ENCODE measurements at regions not wholly inside any gene's neighbourhood (a gene's known extent, or its start where the extent isn't known, plus 50 kb on each side); places are given as distances from the start of the nearest gene placed in this dataset.

DNA sequence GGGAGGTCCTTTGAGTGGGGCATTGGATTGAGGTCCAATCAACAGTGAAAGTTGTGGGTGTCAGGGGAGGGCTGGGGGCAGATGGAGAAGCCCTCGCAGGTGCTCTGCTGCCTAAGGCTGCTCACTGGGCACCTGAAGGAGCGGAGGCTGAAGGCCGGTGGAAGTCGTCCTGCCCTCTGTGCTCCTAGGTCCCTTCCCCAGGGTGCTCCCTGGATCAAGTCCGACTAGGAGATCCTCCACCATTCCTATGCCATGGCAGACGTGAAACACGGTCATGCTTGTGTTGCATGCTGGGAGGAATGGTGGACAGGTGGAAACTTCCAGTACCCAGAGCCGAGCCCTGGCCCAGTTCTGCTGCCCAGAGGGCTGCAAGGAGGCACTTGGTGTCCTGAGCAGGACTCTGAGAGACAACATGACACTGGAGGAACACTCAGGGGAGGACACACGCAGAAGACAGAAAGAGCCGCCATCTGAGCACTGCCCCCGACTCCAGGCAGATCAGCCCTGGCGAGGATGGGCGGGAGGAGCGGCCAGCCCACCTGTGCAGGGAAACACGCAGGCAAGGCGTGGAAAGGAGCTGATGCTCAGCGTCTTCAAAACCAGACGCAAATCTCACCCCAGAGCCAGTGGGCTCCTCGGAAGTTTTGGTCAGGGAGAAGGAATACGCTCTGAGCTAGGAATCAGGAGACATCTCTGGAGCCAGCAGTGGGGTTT is 786.8 kb downstream of the BRD1 start:
- ATAC-seq (no peak), DNase-seq (ENCODE audit: missing footprints) (no peak)
- intact Hi-C loops (cut with DNase I) = no loop called here

DNA sequence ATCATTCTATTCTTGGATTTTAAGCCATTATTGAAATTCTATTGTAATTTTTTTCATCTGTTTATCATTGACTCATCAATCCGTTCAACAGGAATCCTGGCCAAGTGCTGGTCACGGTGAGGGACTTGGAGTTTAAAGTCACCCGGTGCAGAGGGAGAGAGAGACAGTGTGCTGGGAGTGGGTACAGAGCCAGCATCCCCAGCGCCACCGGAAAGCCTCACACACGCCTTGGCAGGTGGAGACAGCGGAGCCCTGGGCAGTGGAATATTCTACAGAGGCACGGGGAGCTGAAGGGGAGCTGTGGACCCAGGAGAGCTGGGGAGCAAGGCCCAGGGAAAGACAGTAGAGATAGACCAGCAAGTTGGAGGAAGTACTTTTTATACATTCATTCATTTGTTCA is 787.6 kb downstream of the BRD1 start:
- ATAC-seq = no peak
- DNase-seq (ENCODE audit: missing footprints) = no peak
- intact Hi-C loops (cut with DNase I) = no loop called here

DNA sequence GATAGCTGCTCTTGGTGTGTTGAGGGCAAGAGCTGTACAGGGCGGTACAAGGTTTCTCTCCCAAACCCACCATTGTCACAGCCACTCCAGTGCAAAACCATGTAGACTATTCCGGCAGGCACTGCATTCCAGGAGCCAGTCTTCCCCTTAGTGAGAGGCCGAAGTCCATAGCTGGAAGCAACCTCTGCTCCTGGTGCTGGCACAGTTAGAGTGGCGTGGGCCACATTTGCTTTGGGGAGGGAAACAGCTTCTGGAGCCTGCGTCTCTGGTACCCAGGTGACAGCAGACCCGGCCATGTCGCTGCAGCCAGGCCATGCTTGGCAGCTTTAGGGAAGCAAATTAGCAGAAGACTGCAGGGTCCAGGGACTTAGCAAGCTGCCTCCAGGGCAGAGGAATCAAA is 788.0 kb downstream of the BRD1 start:
- ATAC-seq (no peak), DNase-seq (ENCODE audit: missing footprints) (no peak)
- intact Hi-C loops (cut with DNase I) = no loop called here

DNA sequence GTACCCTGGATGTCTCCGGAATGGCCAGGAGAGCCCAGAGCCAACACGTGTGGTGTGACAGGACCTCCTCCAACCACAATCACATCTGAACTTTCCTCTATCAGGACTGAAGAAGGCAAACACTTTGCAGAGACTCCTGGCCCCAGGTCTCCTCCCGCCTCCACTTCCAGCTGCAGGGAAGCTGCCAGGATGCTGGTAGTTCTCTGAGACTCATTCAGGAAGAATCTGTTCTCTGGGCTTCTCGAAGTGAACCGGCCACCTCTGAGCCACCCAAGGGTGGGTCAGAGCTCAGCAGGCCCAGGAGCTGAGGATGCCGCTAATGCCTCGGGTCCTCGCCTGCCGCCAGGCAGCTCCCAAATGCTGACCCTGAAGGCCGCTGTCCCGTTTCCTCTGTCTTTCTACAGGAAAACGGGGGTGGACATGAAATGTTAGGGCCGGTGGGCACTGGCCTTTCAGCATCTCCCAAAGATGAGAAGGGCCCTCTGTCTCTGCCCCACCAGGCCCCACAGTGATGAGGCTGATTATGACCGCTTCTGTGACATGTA is 789.9 kb downstream of the BRD1 start:
- intact Hi-C loops (cut with DNase I) = no loop called here
- DNase-seq (ENCODE audit: missing footprints) (no peak), ATAC-seq (no peak)

DNA sequence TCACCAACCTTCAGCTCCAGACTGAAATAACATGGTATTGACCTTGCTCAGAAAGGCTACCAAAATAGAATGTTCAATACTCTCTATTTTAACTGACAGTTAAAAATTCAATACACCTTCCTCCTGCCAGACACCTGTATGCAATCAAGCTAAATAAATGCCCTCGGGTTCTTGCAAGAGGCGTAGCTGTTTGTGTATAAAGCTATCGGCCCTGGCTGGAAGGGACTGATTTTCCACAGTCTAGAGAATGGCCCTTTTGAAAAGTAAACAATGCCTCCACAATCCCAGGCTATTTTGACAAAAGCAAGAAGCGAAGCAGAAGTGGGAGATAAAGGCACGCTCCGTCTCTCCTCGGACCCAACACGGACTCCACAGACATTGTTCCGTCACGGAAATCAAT is 791.2 kb downstream of the BRD1 start:
- no peak for ATAC-seq
- DNase-seq (ENCODE audit: missing footprints) = no peak
- intact Hi-C loops (cut with DNase I) = no loop called here

DNA sequence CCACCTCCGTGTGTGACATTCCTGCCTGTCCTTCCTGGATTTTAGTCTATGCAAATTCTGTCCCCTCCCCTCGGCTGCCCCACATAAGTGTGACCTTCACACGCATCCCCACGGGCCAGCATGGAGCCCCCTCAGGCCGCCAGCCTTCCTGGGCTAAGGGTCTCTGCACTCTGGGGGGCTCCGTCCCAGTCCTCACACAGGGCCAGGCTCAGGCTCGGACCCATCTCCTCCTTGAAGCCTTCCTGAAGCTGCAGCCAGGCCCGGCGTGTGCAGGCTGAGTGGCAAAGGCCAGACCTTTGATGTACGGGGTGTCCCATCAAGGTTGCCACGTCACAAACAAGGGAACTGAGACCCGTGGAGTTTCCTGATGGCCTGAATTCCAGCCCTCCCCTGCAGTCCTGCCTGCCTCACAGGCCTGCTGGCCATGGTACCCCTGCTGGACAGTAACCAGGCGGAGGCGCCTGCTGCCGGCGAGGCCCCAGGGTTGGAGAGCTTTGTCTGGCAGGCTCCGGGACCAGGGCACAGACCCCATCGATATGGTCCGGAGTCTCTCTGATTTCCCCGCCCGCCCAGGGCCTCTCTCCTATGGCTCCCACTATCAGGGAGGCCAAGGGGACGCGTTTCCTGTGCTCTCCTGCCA is 791.7 kb downstream of the BRD1 start:
- intact Hi-C loops (cut with DNase I) = no loop called here
- ATAC-seq = no peak
- no peak for DNase-seq (ENCODE audit: missing footprints)

DNA sequence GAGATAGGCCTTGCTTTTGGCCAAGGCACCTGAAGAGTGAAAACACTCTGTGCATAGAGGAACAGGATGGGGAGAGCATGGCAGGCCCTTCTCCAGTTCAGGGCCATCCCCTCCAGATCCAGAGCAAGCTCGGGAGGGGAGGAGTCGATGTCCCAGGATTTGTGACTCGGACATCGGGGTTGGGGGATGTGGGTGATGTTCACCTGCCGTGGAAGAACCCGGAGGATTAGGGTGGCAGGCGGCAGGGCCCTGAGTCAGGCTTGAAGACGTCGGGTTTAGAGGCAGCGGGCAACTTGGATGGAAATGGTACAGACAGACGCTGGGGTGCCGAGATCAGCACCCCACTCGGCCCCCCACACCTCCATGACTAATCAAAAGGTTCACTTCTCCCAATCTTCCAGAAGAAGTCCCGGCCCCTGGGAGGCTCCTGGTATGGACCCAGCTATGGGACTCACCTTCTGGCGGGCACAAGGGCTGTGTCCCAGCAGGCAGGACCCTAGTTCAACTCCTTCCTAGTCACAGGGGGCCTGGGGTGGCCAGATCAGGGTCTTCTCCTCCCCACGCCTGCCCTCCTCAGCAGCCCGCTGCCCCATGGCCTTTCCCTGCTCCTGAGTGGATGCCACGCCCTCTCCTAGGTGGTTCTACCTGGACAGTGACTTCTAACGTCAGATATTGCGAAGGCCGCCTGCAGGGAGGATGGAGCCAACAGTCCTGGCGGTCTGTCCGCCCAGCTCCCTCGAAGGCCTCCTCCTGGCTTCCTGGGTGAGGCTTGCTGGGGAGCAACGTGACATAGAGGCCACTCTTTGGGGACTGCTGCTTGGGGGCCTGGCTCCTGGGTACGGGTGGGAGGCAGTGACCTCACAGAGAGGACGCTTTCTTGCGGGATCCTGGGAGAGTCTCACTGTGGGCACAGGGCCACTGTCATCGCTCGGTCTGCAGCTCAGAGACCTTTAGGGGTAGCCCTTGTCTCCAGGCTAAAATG is 792.5 kb downstream of the BRD1 start:
- intact Hi-C loops (cut with DNase I) = no loop called here
- DNase-seq (ENCODE audit: missing footprints) = no peak
- ATAC-seq = no peak

DNA sequence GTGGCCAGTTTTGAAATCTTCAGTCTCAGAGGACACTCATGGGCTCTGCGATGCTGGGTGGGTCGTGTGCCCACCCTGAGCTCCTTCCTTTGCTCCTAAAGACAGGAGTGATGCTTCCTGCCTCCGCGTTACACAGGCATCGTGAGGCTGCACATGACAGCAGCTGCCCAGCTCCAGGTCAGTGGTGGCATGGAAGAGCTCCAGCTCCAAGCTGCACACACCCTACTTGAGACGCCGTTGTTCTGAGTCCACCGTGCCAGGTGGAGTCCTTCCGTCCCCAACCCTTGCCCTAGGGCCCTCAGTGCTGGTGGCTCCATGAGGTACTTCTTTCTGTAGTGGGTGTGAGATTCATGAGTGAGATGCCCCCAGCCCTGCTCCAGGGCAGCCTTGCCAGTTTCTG is 794.1 kb downstream of the BRD1 start:
- no peak for DNase-seq (ENCODE audit: missing footprints)
- no peak for ATAC-seq
- intact Hi-C loops (cut with DNase I) = no loop called here

DNA sequence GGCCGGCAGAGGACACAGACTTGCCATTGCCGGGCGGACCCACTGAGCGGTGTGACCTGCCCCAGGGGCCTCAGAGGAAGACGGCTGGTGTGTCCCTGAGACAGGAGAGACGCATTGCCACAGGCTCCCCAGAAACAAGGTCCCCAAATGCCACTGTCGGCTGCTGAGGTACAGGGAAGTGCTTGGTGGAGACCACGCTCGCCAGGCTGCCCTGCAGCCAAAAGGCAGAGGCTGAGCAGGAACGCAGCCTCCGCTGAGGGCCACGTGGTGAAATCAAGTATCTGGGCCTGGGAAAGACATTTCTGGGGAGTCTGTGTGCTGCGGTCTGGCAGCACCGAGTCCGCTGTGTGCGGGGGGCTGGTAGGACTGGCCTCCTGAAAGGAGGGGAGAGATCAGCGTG is 794.9 kb downstream of the BRD1 start:
- DNase-seq (ENCODE audit: missing footprints) (no peak), ATAC-seq (no peak)
- intact Hi-C loops (cut with DNase I) = no loop called here

DNA sequence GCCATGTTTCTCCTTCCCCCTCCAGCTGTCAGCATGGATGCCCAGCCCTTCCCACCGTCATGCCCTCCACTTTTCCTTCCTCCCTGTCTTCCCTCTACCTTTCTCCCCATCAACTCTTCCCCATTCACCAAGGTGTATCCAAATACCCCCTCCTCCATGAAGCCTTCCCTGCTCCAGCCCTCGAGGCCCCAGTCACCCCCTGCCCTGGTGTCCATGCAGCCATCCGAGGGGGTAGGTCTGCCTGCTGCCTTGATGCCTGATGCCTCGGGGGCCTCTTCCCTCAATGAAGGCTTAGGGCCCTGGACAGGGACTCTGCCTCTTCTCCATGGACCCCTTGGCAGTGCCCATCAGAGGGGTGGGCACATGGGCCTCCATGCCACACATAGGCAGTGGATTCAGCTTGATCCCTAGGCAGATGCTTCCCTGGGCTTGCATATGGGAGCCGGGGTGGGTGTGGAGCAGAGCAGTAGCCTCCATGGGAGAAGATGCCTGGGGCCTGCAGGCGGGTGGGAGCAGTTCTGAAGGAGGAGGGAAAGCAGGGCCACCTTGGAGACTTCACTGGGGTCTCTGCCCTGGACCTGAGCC is 795.8 kb downstream of the BRD1 start:
- intact Hi-C loops (cut with DNase I) = no loop called here
- ATAC-seq (no peak), DNase-seq (ENCODE audit: missing footprints) (no peak)

DNA sequence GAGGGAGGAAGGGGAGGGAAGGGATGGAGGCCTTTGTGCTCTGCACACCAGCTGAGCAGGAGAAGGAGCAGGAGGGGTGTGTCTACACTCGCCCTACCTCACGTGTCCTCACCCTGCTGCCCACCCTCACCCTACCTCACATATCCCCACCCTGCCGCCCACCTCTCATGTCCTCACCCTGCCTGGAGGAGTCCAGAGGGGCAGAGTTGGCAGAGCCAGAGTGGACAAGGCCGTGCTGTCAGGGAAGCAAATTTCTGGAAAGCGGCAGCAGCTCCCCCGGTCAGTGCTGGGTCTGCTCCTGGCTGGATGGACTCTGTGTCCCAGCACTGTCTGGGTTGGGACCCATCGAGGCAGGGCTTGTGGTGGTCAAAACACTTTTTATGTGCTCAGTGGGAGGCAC is 799.6 kb downstream of the BRD1 start:
- no peak for DNase-seq (ENCODE audit: missing footprints)
- intact Hi-C loops (cut with DNase I) = no loop called here

DNA sequence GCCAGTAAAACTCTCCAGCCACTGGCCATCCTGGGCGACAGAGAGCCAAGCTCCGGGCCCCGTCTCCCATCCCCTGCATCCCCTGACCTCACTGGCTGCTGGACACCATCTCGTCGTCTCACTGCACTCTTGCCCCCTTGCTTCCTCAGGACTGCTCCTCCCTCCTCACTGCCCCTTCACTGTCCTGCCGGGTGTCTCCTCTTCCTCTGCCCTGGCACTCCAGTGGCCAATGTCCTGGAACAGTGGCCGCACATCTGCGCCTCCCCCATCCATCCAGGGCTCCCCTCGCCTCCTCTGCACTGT is 800.4 kb downstream of the BRD1 start:
- DNase-seq (ENCODE audit: missing footprints) (no peak), ATAC-seq (no peak)
- intact Hi-C loops (cut with DNase I) = no loop called here

More for the DNA sequence above, 799.6 kb downstream of the BRD1 start:
- no peak for ATAC-seq

DNA sequence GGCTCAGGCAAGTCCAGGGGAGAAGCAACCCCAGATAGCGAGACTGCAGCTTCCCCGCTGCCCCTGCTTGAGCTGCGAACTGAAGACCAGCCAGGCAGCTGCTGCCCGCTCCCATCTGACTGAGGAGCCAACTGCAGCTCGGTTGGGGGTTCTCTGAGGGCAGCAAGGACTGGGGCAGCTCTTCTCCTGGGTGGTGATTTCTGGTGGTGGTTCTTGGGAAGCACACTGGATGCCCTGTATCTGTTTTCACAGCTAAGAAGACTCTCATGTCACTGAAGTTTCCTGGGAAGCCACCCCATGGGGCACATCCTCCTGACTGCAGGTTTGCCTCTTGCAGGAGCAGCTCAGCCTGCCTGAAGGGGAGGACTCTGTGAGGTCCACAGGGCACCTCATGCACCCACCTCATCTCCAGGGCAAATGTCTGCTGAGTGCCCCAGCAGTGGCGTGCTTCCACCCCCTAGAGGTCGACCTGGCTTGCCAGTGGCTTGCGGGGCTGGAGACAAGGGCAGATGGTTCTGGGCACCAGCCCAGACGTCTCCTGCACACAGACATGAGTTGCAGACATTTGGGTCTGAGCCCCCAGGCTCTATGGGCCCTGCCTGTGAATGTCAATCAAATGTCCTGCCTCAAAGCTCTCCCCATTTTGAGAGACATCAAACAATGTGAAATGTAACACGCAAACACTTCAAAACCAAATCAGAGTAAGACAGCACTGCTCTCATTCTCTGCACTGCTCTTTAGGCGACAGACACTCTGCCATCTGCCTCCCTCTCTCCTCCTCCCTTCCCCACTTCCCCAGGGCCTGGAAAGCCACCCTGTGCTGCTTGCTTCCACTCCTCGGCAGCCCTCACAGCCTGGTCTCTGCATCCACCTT is 800.9 kb downstream of the BRD1 start:
- intact Hi-C loops (cut with DNase I) = no loop called here
- DNase-seq (ENCODE audit: missing footprints) (no peak), ATAC-seq (no peak)

DNA sequence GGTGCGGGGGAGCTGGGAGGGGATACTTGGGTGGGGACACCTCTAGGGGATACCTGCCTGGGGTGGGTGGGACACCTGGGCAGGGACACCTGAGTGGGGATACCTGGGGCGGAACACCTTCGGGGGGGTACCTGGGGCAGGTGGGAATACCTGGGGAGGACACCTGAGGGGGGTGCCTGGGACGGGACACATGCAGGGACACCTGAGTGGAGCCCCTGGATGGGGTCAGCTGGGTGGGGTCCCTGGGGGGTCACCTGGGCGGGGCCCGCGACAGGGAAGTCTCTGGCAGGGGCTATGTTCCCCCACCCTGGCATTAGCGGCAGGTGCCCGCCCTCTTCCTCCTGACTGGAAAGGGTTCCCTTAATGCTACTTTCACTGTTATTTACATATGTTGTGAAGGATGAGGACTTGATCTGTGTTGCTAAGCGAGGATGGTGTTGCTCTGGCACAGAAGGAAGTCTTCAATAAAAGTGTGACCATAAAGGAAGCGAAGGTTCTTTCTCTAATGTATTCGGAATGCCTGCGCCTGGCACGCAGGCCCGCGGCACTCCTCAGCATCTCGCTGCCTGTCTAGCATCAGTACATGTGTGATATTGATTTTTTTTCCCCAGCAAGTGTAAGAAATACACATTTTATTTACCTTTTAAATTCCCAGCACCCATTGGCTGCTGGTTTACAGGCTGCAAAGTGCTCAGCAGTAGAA is 801.7 kb downstream of the BRD1 start:
- intact Hi-C loops (cut with DNase I) = no loop called here
- DNase-seq (ENCODE audit: missing footprints) (no peak), ATAC-seq (no peak)

DNA sequence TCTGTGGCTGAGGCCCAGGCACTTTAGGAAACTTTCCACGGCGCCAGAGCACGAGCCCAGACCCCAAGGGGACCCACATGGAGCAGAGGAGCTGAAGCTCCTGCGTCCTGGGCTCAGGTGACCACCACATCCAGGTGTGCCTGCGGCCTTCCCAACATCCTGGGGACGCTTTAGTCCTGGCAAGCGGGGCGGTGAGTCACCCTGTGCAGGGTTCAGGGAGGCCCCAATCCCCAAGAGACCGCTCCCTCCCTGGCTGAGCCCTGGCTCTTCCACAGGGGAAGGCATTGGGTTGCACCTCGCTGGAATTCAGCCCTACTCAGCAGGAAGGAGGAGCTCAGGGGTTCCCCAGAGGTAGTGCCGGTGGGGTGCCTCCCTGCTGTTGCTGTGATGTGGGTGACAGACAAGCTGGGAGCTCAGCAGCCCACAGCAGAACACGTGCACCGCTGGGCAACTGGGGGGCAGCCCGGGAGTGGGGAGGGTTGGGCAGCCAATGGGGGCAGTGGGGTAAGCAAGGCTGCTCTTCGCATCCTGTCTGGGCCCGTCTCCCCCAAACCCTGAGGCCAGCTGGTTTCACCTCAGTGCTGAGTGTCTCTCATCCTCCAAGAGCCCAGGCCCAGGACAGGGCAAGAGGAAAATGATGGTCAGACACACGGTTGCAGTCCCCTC is 802.8 kb downstream of the BRD1 start:
- no peak for DNase-seq (ENCODE audit: missing footprints)
- intact Hi-C loops (cut with DNase I) = no loop called here
- ATAC-seq = no peak

DNA sequence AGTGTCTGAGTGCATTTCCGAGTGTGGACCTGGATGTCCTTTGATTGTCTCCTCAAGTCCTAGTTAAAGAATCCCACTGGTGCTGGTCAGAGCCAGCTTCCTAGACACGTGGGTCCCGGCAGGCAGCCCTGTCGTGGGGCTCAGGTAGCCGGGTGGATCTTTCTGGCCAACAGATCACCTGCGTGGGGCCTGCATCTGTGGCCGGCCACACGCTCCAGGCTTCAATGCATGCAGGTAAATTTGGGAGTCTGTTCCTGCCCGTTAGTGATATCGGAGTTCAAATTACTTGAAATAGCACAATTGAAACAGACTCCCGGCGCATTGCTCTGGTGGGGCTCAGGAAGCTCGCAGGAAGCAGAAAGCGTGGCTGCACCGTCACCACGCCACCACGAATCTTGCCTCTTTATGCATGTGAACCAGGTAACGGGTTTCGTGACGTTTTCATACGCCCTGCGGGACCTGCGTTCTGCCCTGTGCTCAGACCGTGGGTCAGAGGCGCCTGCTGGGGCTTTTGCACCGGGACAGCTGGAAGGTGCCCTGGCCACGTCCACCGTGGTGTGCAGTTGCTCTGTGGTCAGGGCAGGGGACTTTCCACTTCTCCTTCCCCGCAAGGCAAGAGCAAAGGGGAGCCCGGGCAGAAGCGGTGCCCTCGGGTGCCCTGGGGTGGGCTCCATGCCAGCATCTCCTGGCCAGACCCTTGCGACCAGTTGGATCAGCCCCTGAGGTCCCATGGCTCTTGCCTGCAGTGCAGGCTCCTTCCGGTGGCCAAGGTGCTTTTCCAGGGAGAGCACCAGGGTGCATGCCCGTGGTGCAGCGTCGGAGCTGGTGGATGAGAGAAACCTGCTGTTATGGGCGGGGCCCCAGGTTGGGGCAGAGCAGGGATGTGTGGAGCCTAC is 803.5 kb downstream of the BRD1 start:
- intact Hi-C loops (cut with DNase I) = no loop called here
- ATAC-seq = no peak
- peak; percentile 59 for DNase-seq (ENCODE audit: missing footprints)

Data from Right ventricle myocardium inferior (tissue), 1 donor.